ENCODE measurements at regions not wholly inside any gene's neighbourhood (a gene's known extent, or its start where the extent isn't known, plus 50 kb on each side); places are given as distances from the start of the nearest gene placed in this dataset.
"Not testable (repeated sequence)": the region's sequence is repeated elsewhere in the genome, so short reads cannot be mapped to it uniquely, and the experiment has no call there.

- TF ChIP-seq CTCF (IDR thresholded peaks at IDR 0.05); EP300 (IDR thresholded peaks at IDR 0.05; ENCODE audit: low read depth): not testable (repeated sequence)
Observed at GRCh38 chr7:153765869-153766268, 286.3 kb upstream of the DPP6 start.
